ENCODE measurements at regions not wholly inside any gene's neighbourhood (a gene's known extent, or its start where the extent isn't known, plus 50 kb on each side); places are given as distances from the start of the nearest gene placed in this dataset.

DNA sequence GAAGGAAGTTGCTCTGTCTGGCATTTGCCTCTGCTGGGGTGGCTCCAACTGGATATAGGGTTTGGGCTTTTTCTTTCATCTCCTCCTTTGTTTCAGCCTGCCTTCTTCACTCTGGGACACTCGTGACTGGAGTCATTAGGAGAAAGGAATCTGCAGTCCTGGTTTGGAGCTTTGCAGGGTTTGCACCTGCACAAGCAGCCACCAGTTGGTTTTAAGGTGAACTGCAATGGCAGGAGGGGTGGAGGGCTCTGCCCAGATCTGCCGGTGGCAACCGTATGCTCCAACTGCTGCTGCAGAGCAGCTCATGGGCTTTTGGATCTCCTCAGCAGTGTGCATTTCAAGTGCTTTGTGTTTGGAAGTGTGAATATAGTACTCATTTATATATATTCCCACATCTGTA lies 131.3 kb upstream of the MGAT5 start:
- no peak overlapping the region for H2AK5ac ChIP-seq (ENCODE audit: insufficient read length, low read length)
- H3K18ac ChIP-seq (ENCODE audit: insufficient read length, low read depth, low read length), result no peak overlapping the region
- no peak overlapping the region for H3K23ac ChIP-seq (ENCODE audit: insufficient read length, low read depth, low read length)
- H3K79me2 ChIP-seq (ENCODE audit: insufficient read depth, low read length), result peaks cover 18% of the 10 kb centered on the region; the same call in 1 of the 2 replicates
- no peak overlapping the region for H3K14ac ChIP-seq (ENCODE audit: insufficient read depth, low read length)
- H3K27me3 ChIP-seq (ENCODE audit: insufficient read depth, low read length), result no peaks in the 10 kb centered on the region
- peaks cover 11% of the 10 kb centered on the region for H3K23me2 ChIP-seq (ENCODE audit: insufficient read length, low read depth, low read length, poor library complexity, severe bottlenecking)
- H3K4me2 ChIP-seq (ENCODE audit: insufficient read depth, insufficient read length, low read length), result no peak overlapping the region
- H3K27me3 Mint-ChIP-seq (ENCODE audit: low read depth), result peaks cover 11% of the 10 kb centered on the region
- no peaks in the 10 kb centered on the region for H4K20me1 ChIP-seq (ENCODE audit: control insufficient read depth, insufficient read depth, insufficient read length)
- H3K9ac ChIP-seq (ENCODE audit: extremely low read depth, insufficient read length, low read length), result no peak overlapping the region
- H2BK20ac ChIP-seq (ENCODE audit: low read depth, low read length, poor library complexity, severe bottlenecking), result no peak overlapping the region
- H2BK15ac ChIP-seq (ENCODE audit: low read depth, low read length), result no peak overlapping the region
- no peak overlapping the region for H2AFZ ChIP-seq (ENCODE audit: low read length)
- H3K27ac ChIP-seq (ENCODE audit: insufficient read length, low read depth, low read length), result no peak overlapping the region
- peak; percentile 39 for DNase-seq
- no peak overlapping the region for H2BK12ac ChIP-seq (ENCODE audit: insufficient read length, low read depth, low read length)
- peaks cover 61 to 62% of the 10 kb centered on the region in 2 experiments for H3K4me1 Mint-ChIP-seq
- H3K79me1 ChIP-seq (ENCODE audit: insufficient read depth, low read depth, low read length, poor library complexity, severe bottlenecking), result peaks cover 3% of the 10 kb centered on the region
- no peak overlapping the region for H3K56ac ChIP-seq (ENCODE audit: insufficient read length, low read depth, low read length)
- no peak overlapping the region for H3T11ph ChIP-seq (ENCODE audit: low read length)
- H3K27ac Mint-ChIP-seq, result no peak overlapping the region
- peak overlapping the region; percentile 41 to 86 for H3K4me3 Mint-ChIP-seq
- no peak overlapping the region for H2BK120ac ChIP-seq (ENCODE audit: low read depth, low read length, poor library complexity, severe bottlenecking)
- H3K9me3 Mint-ChIP-seq, result no peaks in the 10 kb centered on the region
- H4K5ac ChIP-seq (ENCODE audit: insufficient read length, low read depth, low read length), result no peak overlapping the region
- no peaks in the 10 kb centered on the region for H3K9me3 ChIP-seq (ENCODE audit: control insufficient read depth, low read depth, low read length)
- no peak overlapping the region for H4K8ac ChIP-seq (replicated peaks; ENCODE audit: insufficient read length, low read depth, low read length)
- TF ChIP-seq, protein P1, sequence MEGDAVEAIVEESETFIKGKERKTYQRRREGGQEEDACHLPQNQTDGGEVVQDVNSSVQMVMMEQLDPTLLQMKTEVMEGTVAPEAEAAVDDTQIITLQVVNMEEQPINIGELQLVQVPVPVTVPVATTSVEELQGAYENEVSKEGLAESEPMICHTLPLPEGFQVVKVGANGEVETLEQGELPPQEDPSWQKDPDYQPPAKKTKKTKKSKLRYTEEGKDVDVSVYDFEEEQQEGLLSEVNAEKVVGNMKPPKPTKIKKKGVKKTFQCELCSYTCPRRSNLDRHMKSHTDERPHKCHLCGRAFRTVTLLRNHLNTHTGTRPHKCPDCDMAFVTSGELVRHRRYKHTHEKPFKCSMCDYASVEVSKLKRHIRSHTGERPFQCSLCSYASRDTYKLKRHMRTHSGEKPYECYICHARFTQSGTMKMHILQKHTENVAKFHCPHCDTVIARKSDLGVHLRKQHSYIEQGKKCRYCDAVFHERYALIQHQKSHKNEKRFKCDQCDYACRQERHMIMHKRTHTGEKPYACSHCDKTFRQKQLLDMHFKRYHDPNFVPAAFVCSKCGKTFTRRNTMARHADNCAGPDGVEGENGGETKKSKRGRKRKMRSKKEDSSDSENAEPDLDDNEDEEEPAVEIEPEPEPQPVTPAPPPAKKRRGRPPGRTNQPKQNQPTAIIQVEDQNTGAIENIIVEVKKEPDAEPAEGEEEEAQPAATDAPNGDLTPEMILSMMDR (conservative IDR thresholded peaks at IDR 0.05), result peak; percentile 50
- WGBS (ENCODE audit: extremely low coverage, insufficient read length, low lambda C conversion rate), result no CpG with 5 or more reads among the region's 3 CpGs
- H3K36me3 Mint-ChIP-seq (ENCODE audit: insufficient read depth in 1 of 3, low read depth in 3 of 3), result peaks cover under 1 to 4% (median 1%) of the 10 kb centered on the region in 3 experiments
- H4K91ac ChIP-seq (ENCODE audit: insufficient read length, low read depth, low read length), result no peak overlapping the region
- no peak overlapping the region for H2BK5ac ChIP-seq (ENCODE audit: insufficient read length, low read length)
- H3K4ac ChIP-seq (ENCODE audit: low read depth, low read length), result no peak overlapping the region
- H3K4me1 ChIP-seq (ENCODE audit: insufficient read depth, low read length), result peaks cover 3% of the 10 kb centered on the region; the same call in 1 of the 2 replicates
